Karpas-422 (cell line): ENCODE measurements at regions not wholly inside any gene's neighbourhood (a gene's known extent, or its start where the extent isn't known, plus 50 kb on each side); places are given as distances from the start of the nearest gene placed in this dataset.
A peak's percentile ranks its signal among the peaks of the same experiment; 100 is the strongest.

Source experiments
- DNase-seq: peaks from one replicate; pipeline ENCODE4 v3.0.0-alpha.2; 2015
- H2AFZ ChIP-seq: fragments of 200-600 bp; sonication (generic); 2 replicates; pipeline ENCODE4 v1.6.1; 2014; ENCODE audit warnings: antibody characterized with exemption, low read length, mixed read lengths
- H3K27ac ChIP-seq: fragments of 200-600 bp; sonication (generic); 2 replicates; pipeline ENCODE4 v1.5.1; 2014; ENCODE audit warnings: mild to moderate bottlenecking, low read length, moderate library complexity
- H3K27me3 ChIP-seq: fragments of 200-600 bp; sonication (generic); 2 replicates; pipeline ENCODE4 v1.6.1; 2014; ENCODE audit warnings: low read length, mixed read lengths
- H3K36me3 ChIP-seq: fragments of 200-600 bp; sonication (generic); 2 replicates; pipeline ENCODE4 v1.6.1; 2014; ENCODE audit warnings: low read length, mixed read lengths; ENCODE audit not compliant: insufficient read depth
- H3K4me1 ChIP-seq: fragments of 200-600 bp; sonication (generic); 2 replicates; pipeline ENCODE4 v1.6.1; 2014; ENCODE audit warnings: mild to moderate bottlenecking, low read length, mixed read lengths
- H3K4me2 ChIP-seq: fragments of 200-600 bp; sonication (generic); 2 replicates; pipeline ENCODE4 v1.6.1; 2014; ENCODE audit warnings: low read length, low read depth, mild to moderate bottlenecking; ENCODE audit not compliant: poor library complexity, severe bottlenecking
- H3K4me3 ChIP-seq: fragments of 200-600 bp; sonication (generic); 2 replicates; pipeline ENCODE4 v1.5.1; 2014; ENCODE audit warnings: mild to moderate bottlenecking, antibody characterized with exemption, low read length, mixed read lengths
- H3K79me2 ChIP-seq: fragments of 200-600 bp; sonication (generic); 2 replicates; pipeline ENCODE4 v1.6.1; 2014; ENCODE audit warnings: mild to moderate bottlenecking, low read length, mixed read lengths
- H3K9ac ChIP-seq: fragments of 200-600 bp; sonication (generic); 2 replicates; pipeline ENCODE4 v1.6.0; 2014; ENCODE audit warnings: low read length
- H3K9me2 ChIP-seq: fragments of 200-600 bp; sonication (generic), shearing (Covaris generic); replicated peaks from 2 replicates; pipeline ENCODE4 v1.6.0; 2014; ENCODE audit warnings: mild to moderate bottlenecking, low read length, moderate library complexity; ENCODE audit not compliant: insufficient read depth
- H3K9me3 ChIP-seq: fragments of 300-700, 200-600 bp; sonication (generic); 2 replicates; pipeline ENCODE4 v1.6.1; 2014; ENCODE audit warnings: low read length, mixed read lengths
- H4K20me1 ChIP-seq: fragments of 200-600 bp; sonication (generic); 2 replicates; pipeline ENCODE4 v1.6.1; 2014; ENCODE audit warnings: mild to moderate bottlenecking, antibody characterized with exemption, low read length, low read depth; ENCODE audit not compliant: insufficient read depth

- Histone ChIP-seq H3K4me3 (no peak overlapping the region), H3K4me2 (no peak overlapping the region), H4K20me1 (no peaks in the 10 kb centered on the region), H3K36me3 (no peaks in the 10 kb centered on the region), H3K27me3 (no peaks in the 10 kb centered on the region), H3K79me2 (no peaks in the 10 kb centered on the region), H3K9me2 (no peaks in the 10 kb centered on the region), H3K4me1 (no peaks in the 10 kb centered on the region), H2AFZ (no peak overlapping the region), H3K9me3 (no peaks in the 10 kb centered on the region), H3K27ac (no peak overlapping the region), H3K9ac (no peak overlapping the region)
- DNase-seq: no peak
These were observed 52.9 kb upstream of the SLC28A3 start for GRCh38 chr9:84393266-84393950.

GRCh38 chr9:84394036-84394435 is 53.5 kb upstream of the SLC28A3 start:
- H3K27me3 ChIP-seq: no peaks in the 10 kb centered on the region
- H3K9ac ChIP-seq: no peak overlapping the region
- no peaks in the 10 kb centered on the region for H3K36me3 ChIP-seq
- H3K4me2 ChIP-seq: no peak overlapping the region
- no peaks in the 10 kb centered on the region for H3K4me1 ChIP-seq
- no peak overlapping the region for H3K27ac ChIP-seq
- no peak overlapping the region for H3K4me3 ChIP-seq
- no peaks in the 10 kb centered on the region for H3K79me2 ChIP-seq
- no peaks in the 10 kb centered on the region for H3K9me3 ChIP-seq
- no peak for DNase-seq
- H4K20me1 ChIP-seq: no peaks in the 10 kb centered on the region
- H2AFZ ChIP-seq: no peak overlapping the region
- H3K9me2 ChIP-seq: no peaks in the 10 kb centered on the region

GRCh38 chr9:84397151-84397728 is 56.7 kb upstream of the SLC28A3 start:
- Histone ChIP-seq H3K36me3 (no peaks in the 10 kb centered on the region), H3K4me3 (no peak overlapping the region), H3K27ac (no peak overlapping the region), H3K79me2 (no peaks in the 10 kb centered on the region), H3K9me3 (no peaks in the 10 kb centered on the region), H3K4me1 (no peaks in the 10 kb centered on the region), H3K27me3 (no peaks in the 10 kb centered on the region), H2AFZ (no peak overlapping the region), H3K9me2 (no peaks in the 10 kb centered on the region), H3K9ac (no peak overlapping the region), H3K4me2 (no peak overlapping the region), H4K20me1 (no peaks in the 10 kb centered on the region)
- peak; percentile 88 for DNase-seq

- no peaks in the 10 kb centered on the region for H3K9me2 ChIP-seq
- H3K9me3 ChIP-seq: no peaks in the 10 kb centered on the region
- H4K20me1 ChIP-seq: no peaks in the 10 kb centered on the region
- no peaks in the 10 kb centered on the region for H3K79me2 ChIP-seq
- no peak overlapping the region for H3K4me3 ChIP-seq
- H3K27ac ChIP-seq: no peak overlapping the region
- DNase-seq: peak; percentile 51
- no peaks in the 10 kb centered on the region for H3K4me1 ChIP-seq
- no peaks in the 10 kb centered on the region for H3K27me3 ChIP-seq
- H2AFZ ChIP-seq: no peak overlapping the region
- no peak overlapping the region for H3K9ac ChIP-seq
- no peak overlapping the region for H3K4me2 ChIP-seq
- H3K36me3 ChIP-seq: no peaks in the 10 kb centered on the region
These were observed 57.3 kb upstream of the SLC28A3 start for GRCh38 chr9:84397822-84398221.

- DNase-seq: no peak
- no peaks in the 10 kb centered on the region for H3K79me2 ChIP-seq
- no peak overlapping the region for H3K4me3 ChIP-seq
- no peaks in the 10 kb centered on the region for H3K9me2 ChIP-seq
- H3K36me3 ChIP-seq: no peaks in the 10 kb centered on the region
- no peak overlapping the region for H2AFZ ChIP-seq
- no peak overlapping the region for H3K4me2 ChIP-seq
- H3K9me3 ChIP-seq: no peaks in the 10 kb centered on the region
- H3K27ac ChIP-seq: no peak overlapping the region
- no peaks in the 10 kb centered on the region for H3K4me1 ChIP-seq
- H3K9ac ChIP-seq: no peak overlapping the region
- H3K27me3 ChIP-seq: no peaks in the 10 kb centered on the region
- no peaks in the 10 kb centered on the region for H4K20me1 ChIP-seq
These were observed 62.0 kb upstream of the SLC28A3 start for GRCh38 chr9:84402517-84402916.

- Histone ChIP-seq H3K9me3 (no peaks in the 10 kb centered on the region), H4K20me1 (no peaks in the 10 kb centered on the region), H3K4me2 (no peak overlapping the region), H3K4me3 (no peak overlapping the region), H3K9ac (no peak overlapping the region), H2AFZ (no peak overlapping the region), H3K36me3 (no peaks in the 10 kb centered on the region), H3K27me3 (no peaks in the 10 kb centered on the region), H3K4me1 (no peaks in the 10 kb centered on the region), H3K27ac (no peak overlapping the region), H3K9me2 (no peaks in the 10 kb centered on the region), H3K79me2 (no peaks in the 10 kb centered on the region)
- no peak for DNase-seq
These were observed 62.7 kb upstream of the SLC28A3 start for GRCh38 chr9:84403288-84403687.

GRCh38 chr9:84404095-84404686 is 63.6 kb upstream of the SLC28A3 start:
- no peaks in the 10 kb centered on the region for H3K27me3 ChIP-seq
- no peaks in the 10 kb centered on the region for H4K20me1 ChIP-seq
- DNase-seq: peak; percentile 73
- no peaks in the 10 kb centered on the region for H3K9me3 ChIP-seq
- no peak overlapping the region for H3K4me2 ChIP-seq
- no peaks in the 10 kb centered on the region for H3K79me2 ChIP-seq
- no peak overlapping the region for H3K27ac ChIP-seq
- no peaks in the 10 kb centered on the region for H3K9me2 ChIP-seq
- no peaks in the 10 kb centered on the region for H3K36me3 ChIP-seq
- H3K4me1 ChIP-seq: no peaks in the 10 kb centered on the region
- no peak overlapping the region for H2AFZ ChIP-seq
- H3K9ac ChIP-seq: no peak overlapping the region
- H3K4me3 ChIP-seq: no peak overlapping the region

- Histone ChIP-seq H3K79me2 (no peaks in the 10 kb centered on the region), H3K9ac (no peak overlapping the region), H3K27me3 (no peaks in the 10 kb centered on the region), H3K27ac (no peak overlapping the region), H3K4me3 (no peak overlapping the region), H3K4me1 (no peaks in the 10 kb centered on the region), H4K20me1 (no peaks in the 10 kb centered on the region), H3K9me3 (no peaks in the 10 kb centered on the region), H2AFZ (no peak overlapping the region), H3K9me2 (no peaks in the 10 kb centered on the region), H3K4me2 (no peak overlapping the region), H3K36me3 (no peaks in the 10 kb centered on the region)
- no peak for DNase-seq
These were observed 65.1 kb upstream of the SLC28A3 start for GRCh38 chr9:84405667-84406066.
